ACHN (cell line): ENCODE measurements at regions not wholly inside any gene's neighbourhood (a gene's known extent, or its start where the extent isn't known, plus 50 kb on each side); places are given as distances from the start of the nearest gene placed in this dataset.

Experiments used
- DNase-seq: peaks from one replicate; pipeline ENCODE4 v3.0.0-alpha.2; 2015
- in situ Hi-C: cut with HindIII; loops from 2 replicates; pipeline ENCODE4 v1.10.0; 2017; ENCODE audit warnings: low sequenced_read_pairs, low pct_ligation_motif_present, low pct_unique_long_range_greater_than_20kb

- in situ Hi-C loops: no loop called here
- DNase-seq: no peak
Measured at GRCh38 chr2:129636692-129637091, 342.8 kb upstream of the RAB6C start.

- in situ Hi-C loops: no loop called here
- no peak for DNase-seq
Measured at GRCh38 chr2:129641371-129641770, 338.1 kb upstream of the RAB6C start.

- in situ Hi-C loops: no loop called here
- no peak for DNase-seq
Measured at GRCh38 chr2:129642526-129643043, 336.9 kb upstream of the RAB6C start.

- DNase-seq: no peak
- in situ Hi-C loops: no loop called here
Measured at GRCh38 chr2:129645335-129645734, 334.1 kb upstream of the RAB6C start.

GRCh38 chr2:129646107-129646506 lies 333.4 kb upstream of the RAB6C start:
- in situ Hi-C loops: no loop called here
- DNase-seq: no peak

- in situ Hi-C loops: no loop called here
- DNase-seq: no peak
Measured at GRCh38 chr2:129653246-129653645, 326.2 kb upstream of the RAB6C start.

GRCh38 chr2:129654331-129654730 lies 325.1 kb upstream of the RAB6C start:
- no peak for DNase-seq
- in situ Hi-C loops: no loop called here

GRCh38 chr2:129656081-129656598 lies 323.3 kb upstream of the RAB6C start:
- no peak for DNase-seq
- in situ Hi-C loops: no loop called here

- no peak for DNase-seq
- in situ Hi-C loops: no loop called here
Measured at GRCh38 chr2:129658430-129658829, 321.0 kb upstream of the RAB6C start.

GRCh38 chr2:129661935-129662334 lies 317.5 kb upstream of the RAB6C start:
- DNase-seq: no peak
- in situ Hi-C loops: no loop called here

- in situ Hi-C loops: no loop called here
Measured at GRCh38 chr2:129667577-129667976, 311.9 kb upstream of the RAB6C start.

GRCh38 chr2:129672521-129672920 lies 306.9 kb upstream of the RAB6C start:
- in situ Hi-C loops: no loop called here
- no peak for DNase-seq

More at GRCh38 chr2:129667577-129667976, 311.9 kb upstream of the RAB6C start:
- no peak for DNase-seq

- in situ Hi-C loops: no loop called here
- DNase-seq: no peak
Measured at GRCh38 chr2:129673234-129673633, 306.2 kb upstream of the RAB6C start.

GRCh38 chr2:129673847-129674711 lies 305.4 kb upstream of the RAB6C start:
- no peak for DNase-seq
- in situ Hi-C loops: no loop called here

- no peak for DNase-seq
- in situ Hi-C loops: no loop called here
Measured at GRCh38 chr2:129678751-129679150, 300.7 kb upstream of the RAB6C start.

GRCh38 chr2:129681788-129682187 lies 297.7 kb upstream of the RAB6C start:
- in situ Hi-C loops: no loop called here
- DNase-seq: no peak

GRCh38 chr2:129689653-129690448 lies 289.6 kb upstream of the RAB6C start:
- in situ Hi-C loops: no loop called here
- DNase-seq: no peak

GRCh38 chr2:129695496-129695895 lies 284.0 kb upstream of the RAB6C start:
- in situ Hi-C loops: no loop called here
- DNase-seq: no peak

GRCh38 chr2:129698593-129698992 lies 280.9 kb upstream of the RAB6C start:
- in situ Hi-C loops: no loop called here
- no peak for DNase-seq
